22Rv1 (cell line): ENCODE measurements at regions not wholly inside any gene's neighbourhood (a gene's known extent, or its start where the extent isn't known, plus 50 kb on each side); places are given as distances from the start of the nearest gene placed in this dataset.

Source experiments
- CTCF ChIP-seq: fragments of 450-650 bp; IDR thresholded peaks from 2 replicates; pipeline ENCODE4 v1.5.1; 2017; ENCODE audit warnings: mild to moderate bottlenecking
- ZFX ChIP-seq: fragments of 450-650 bp; IDR thresholded peaks from 2 replicates; pipeline ENCODE4 v1.6.1; 2017; ENCODE audit warnings: antibody characterized with exemption, borderline replicate concordance

GRCh38 chr10:44042075-44042770 is 342.7 kb downstream of the CXCL12 start:
- TF ChIP-seq CTCF (no peak), ZFX (no peak)
